A673 (cell line): ENCODE measurements at regions not wholly inside any gene's neighbourhood (a gene's known extent, or its start where the extent isn't known, plus 50 kb on each side); places are given as distances from the start of the nearest gene placed in this dataset.
"Not testable (repeated sequence)": the region's sequence is repeated elsewhere in the genome, so short reads cannot be mapped to it uniquely, and the experiment has no call there.

Experiments
- BruUV-seq: library from RNA; stranded (reverse); fragments of 400-500 nt; replicated peaks from 2 replicates; lab custom pipeline; 2021; lab: Mats Ljungman, UMichigan
- CTCF ChIA-PET: fragments of 300-600 bp; sonication (Branson Sonifier 250); formaldehyde crosslinking; loops from one replicate; lab custom pipeline; 2022; ENCODE audit warnings: antibody characterized with exemption; lab: Charles Lee
- POLR2A ChIA-PET: fragments of 300-600 bp; sonication (Branson Sonifier 250); formaldehyde crosslinking; loops from one replicate; lab custom pipeline; 2022; ENCODE audit warnings: antibody characterized with exemption; ENCODE audit not compliant: low non-redundant PET; lab: Charles Lee
- DNase-seq: peaks from one replicate; pipeline ENCODE4 v3.0.0-alpha.2; 2015; ENCODE audit warnings: low spot score
- H3K27ac ChIP-seq: fragments of 200-600 bp; sonication (generic); 2 replicates; pipeline ENCODE4 v1.5.1; 2016; ENCODE audit warnings: mixed run types, low read depth, mild to moderate bottlenecking, mixed read lengths, antibody characterized with exemption, low read length; ENCODE audit not compliant: poor library complexity, severe bottlenecking
- H3K27me3 ChIP-seq: fragments of 200-600 bp; sonication (generic); replicated peaks from 2 replicates; pipeline ENCODE4 v1.6.1; 2017; ENCODE audit warnings: mixed run types, low read depth, mild to moderate bottlenecking, mixed read lengths, antibody characterized with exemption, low read length; ENCODE audit not compliant: insufficient read depth, poor library complexity
- H3K36me3 ChIP-seq: fragments of 200-600 bp; sonication (generic); 2 replicates; pipeline ENCODE4 v1.6.1; 2016; ENCODE audit warnings: mixed run types, mild to moderate bottlenecking, mixed read lengths, antibody characterized with exemption, low read length; ENCODE audit not compliant: insufficient read depth, poor library complexity, severe bottlenecking
- H3K4me1 ChIP-seq: fragments of 200-600 bp; sonication (generic); 2 replicates; pipeline ENCODE4 v1.6.1; 2017; ENCODE audit warnings: mixed run types, mild to moderate bottlenecking, mixed read lengths, antibody characterized with exemption, low read length; ENCODE audit not compliant: insufficient read depth, poor library complexity, severe bottlenecking
- H3K4me3 ChIP-seq: fragments of 200-600 bp; sonication (generic); 2 replicates; pipeline ENCODE4 v1.5.1; 2016; ENCODE audit warnings: low read depth, mixed run types, mild to moderate bottlenecking, mixed read lengths, low read length; ENCODE audit not compliant: poor library complexity, severe bottlenecking
- H3K9me3 ChIP-seq: fragments of 200-600 bp; sonication (generic); 2 replicates; pipeline ENCODE4 v1.6.1; 2016; ENCODE audit warnings: mixed run types, low read depth, mild to moderate bottlenecking, mixed read lengths, antibody characterized with exemption, low read length; ENCODE audit not compliant: poor library complexity, severe bottlenecking
- EZH2 ChIP-seq: fragments of 200-600 bp; sonication (generic); IDR thresholded peaks from 2 replicates; pipeline ENCODE4 v1.6.1; 2017; ENCODE audit warnings: borderline replicate concordance, low read depth, mild to moderate bottlenecking, mixed read lengths, antibody characterized with exemption, low read length; ENCODE audit not compliant: poor library complexity, severe bottlenecking
- intact Hi-C: fragments of 100-400 bp; cut with micrococcal nuclease; formaldehyde crosslinking; loops from one replicate; pipeline ENCODE4 v1.10.0; 2022; ENCODE audit not compliant: unreplicated experiment
- TF ChIP-seq, protein P1 (sequence below): fragments of 300-800, 200-600 bp; sonication (generic); conservative IDR thresholded peaks from 2 replicates; pipeline ENCODE4 v1.5.1; 2017; ENCODE audit warnings: low read depth, mild to moderate bottlenecking, antibody characterized with exemption, low read length, moderate library complexity, mixed read lengths

DNA sequence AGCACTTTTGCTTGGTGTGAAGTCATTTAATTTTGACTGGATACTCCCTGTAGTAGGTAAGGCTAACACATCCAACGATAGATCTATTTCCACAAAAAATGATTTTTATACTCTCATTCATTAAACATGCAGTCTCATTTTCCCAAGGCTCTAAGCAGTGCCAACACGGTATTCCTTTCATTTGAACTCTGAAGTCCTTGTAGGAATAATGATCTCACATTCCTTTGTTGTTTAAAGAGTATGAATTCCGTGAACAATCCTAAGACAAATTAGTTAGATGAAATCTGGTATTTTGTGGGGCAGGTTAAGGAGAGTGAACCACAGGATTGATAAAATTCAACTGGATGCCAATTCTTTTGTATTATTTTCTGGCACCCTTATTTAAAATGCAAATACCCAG, 66.6 kb downstream of the LACC1 start:
- Histone ChIP-seq H3K4me1 (no peaks in the 10 kb centered on the region), H3K9me3 (no peaks in the 10 kb centered on the region), H3K27me3 (no peaks in the 10 kb centered on the region), H3K27ac (no peak overlapping the region), H3K4me3 (no peak overlapping the region), H3K36me3 (no peaks in the 10 kb centered on the region)
- no TSS peak for BruUV-seq
- CTCF ChIA-PET = no interaction called here
- TF ChIP-seq, protein P1, sequence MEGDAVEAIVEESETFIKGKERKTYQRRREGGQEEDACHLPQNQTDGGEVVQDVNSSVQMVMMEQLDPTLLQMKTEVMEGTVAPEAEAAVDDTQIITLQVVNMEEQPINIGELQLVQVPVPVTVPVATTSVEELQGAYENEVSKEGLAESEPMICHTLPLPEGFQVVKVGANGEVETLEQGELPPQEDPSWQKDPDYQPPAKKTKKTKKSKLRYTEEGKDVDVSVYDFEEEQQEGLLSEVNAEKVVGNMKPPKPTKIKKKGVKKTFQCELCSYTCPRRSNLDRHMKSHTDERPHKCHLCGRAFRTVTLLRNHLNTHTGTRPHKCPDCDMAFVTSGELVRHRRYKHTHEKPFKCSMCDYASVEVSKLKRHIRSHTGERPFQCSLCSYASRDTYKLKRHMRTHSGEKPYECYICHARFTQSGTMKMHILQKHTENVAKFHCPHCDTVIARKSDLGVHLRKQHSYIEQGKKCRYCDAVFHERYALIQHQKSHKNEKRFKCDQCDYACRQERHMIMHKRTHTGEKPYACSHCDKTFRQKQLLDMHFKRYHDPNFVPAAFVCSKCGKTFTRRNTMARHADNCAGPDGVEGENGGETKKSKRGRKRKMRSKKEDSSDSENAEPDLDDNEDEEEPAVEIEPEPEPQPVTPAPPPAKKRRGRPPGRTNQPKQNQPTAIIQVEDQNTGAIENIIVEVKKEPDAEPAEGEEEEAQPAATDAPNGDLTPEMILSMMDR = no peak
- TF ChIP-seq EZH2 = no peak
- intact Hi-C loops = no loop called here
- POLR2A ChIA-PET = no interaction called here
- DNase-seq = no peak

DNA sequence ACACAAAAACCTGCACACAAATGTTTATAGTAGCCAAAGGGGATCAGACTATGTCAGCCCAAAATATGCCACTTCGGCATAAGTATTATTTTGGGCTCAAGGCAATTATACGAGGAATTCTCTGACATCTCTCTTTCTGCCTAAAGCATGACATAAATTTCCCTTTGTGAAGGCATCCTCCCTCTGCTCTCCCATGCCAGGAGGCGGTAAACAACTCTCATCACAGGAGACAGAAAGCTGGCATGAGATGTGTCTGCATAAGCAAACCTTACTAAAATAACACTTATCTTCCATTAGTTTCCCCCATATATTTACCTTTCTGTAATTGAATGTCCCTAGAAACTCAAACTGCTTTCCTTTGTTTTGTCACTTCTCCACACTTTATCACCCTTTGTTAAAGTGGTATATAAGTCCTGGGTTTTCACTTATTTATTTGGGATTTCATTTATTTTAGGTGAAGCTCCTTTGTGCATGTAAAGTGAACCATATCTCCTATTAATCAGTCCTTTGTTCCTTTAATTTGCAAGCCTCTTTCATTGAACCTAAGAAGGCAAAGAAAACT, 68.3 kb downstream of the LACC1 start:
- no peaks in the 10 kb centered on the region for H3K9me3 ChIP-seq
- intact Hi-C loops = no loop called here
- H3K4me3 ChIP-seq = no peak overlapping the region
- H3K27me3 ChIP-seq = no peaks in the 10 kb centered on the region
- DNase-seq = no peak
- no peaks in the 10 kb centered on the region for H3K4me1 ChIP-seq
- TF ChIP-seq, protein P1 = no peak
- no peak for TF ChIP-seq EZH2
- H3K27ac ChIP-seq = no peak overlapping the region
- no TSS peak for BruUV-seq
- no peaks in the 10 kb centered on the region for H3K36me3 ChIP-seq
- ChIA-PET POLR2A (no interaction called here), CTCF (no interaction called here)

DNA sequence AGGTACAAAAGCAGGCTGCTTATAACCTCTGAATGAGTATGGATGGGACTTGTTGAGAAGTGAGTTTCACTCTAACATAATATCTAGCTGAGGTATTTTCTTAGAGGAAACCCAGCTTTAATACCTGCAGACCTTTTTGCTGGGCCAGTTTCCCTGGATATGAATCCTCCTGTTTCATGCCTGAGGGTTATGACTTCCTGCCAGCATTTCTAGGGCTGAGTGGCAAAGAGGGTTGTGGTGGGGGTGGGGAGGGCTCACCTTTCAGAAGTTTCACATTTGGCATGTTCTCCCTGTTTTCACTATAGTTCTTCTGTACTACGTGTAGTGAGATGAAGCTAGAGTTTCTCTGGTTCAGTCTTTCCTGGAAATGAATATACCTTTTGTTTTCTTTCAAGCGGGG, 73.7 kb downstream of the LACC1 start:
- ChIA-PET CTCF (no interaction called here), POLR2A (no interaction called here)
- intact Hi-C loops = no loop called here
- Histone ChIP-seq H3K4me3 (no peak overlapping the region), H3K36me3 (no peaks in the 10 kb centered on the region), H3K27me3 (peaks cover 9% of the 10 kb centered on the region), H3K9me3 (no peaks in the 10 kb centered on the region), H3K27ac (no peak overlapping the region), H3K4me1 (no peaks in the 10 kb centered on the region)
- TF ChIP-seq, protein P1 = no peak
- TF ChIP-seq EZH2 = no peak
- DNase-seq = no peak
- BruUV-seq = no TSS peak

DNA sequence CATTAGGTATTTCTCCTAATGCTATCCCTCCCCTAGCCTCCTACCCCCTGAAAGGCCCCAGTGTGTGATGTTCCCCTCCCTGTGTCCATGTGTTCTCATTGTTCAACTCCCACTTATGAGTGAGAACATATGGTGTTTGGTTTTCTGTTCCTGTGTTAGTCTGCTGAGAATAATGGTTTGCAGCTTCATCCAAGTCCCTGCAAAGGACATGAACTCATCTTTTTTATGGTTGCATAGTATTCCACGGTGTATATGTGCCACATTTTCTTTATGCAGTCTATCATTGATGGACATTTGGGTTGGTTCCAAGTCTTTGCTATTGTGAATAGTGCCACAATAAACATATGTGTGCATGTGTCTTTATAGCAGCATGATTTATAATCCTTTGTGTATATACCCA, 77.3 kb downstream of the LACC1 start:
- BruUV-seq, POLR2A ChIA-PET: not testable (repeated sequence)
- CTCF ChIA-PET = interaction anchor here (0.6 kb wide), 1 partner anchor 439 kb away, joined by 4 read pairs; no protein-coding TSS in a partner anchor

More for the DNA sequence above, 77.3 kb downstream of the LACC1 start:
- H3K9me3 ChIP-seq, H3K27ac ChIP-seq, H3K27me3 ChIP-seq, H3K4me1 ChIP-seq, intact Hi-C loops, H3K36me3 ChIP-seq, DNase-seq, H3K4me3 ChIP-seq: not testable (repeated sequence)
